ENCODE measurements at regions not wholly inside any gene's neighbourhood (a gene's known extent, or its start where the extent isn't known, plus 50 kb on each side); places are given as distances from the start of the nearest gene placed in this dataset.

DNA sequence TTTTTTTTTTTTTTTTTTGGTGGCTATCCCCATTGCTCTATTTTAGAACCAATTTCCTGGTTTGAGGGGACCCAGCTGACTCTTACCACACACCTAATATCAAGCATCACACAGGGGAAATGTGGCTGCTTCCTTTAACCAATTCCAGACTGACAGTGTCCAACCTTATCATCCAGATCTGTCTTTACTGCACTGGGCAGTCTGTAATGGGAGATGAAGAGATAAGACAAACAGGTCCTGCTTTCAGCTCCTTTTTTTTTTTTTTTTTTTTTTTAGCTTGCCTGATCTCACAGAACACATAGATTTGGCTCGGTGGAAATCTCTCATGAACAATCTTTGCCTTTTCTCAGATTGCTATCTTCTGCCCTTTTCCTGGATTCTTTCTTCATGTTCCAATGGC, 198.8 kb upstream of the TYRP1 start:
- H3K4me3 Mint-ChIP-seq, result no peak overlapping the region
- peaks cover 0 to 1% (median 0%) of the 10 kb centered on the region in 3 donors for H3K4me1 Mint-ChIP-seq
- no peak overlapping the region for H3K27ac Mint-ChIP-seq
- no peaks in the 10 kb centered on the region for H3K27me3 Mint-ChIP-seq
- H3K9me3 Mint-ChIP-seq, result peaks cover 0 to 8% (median 4%) of the 10 kb centered on the region in 3 donors
- H3K36me3 Mint-ChIP-seq, result peaks cover 1% of the 10 kb centered on the region

DNA sequence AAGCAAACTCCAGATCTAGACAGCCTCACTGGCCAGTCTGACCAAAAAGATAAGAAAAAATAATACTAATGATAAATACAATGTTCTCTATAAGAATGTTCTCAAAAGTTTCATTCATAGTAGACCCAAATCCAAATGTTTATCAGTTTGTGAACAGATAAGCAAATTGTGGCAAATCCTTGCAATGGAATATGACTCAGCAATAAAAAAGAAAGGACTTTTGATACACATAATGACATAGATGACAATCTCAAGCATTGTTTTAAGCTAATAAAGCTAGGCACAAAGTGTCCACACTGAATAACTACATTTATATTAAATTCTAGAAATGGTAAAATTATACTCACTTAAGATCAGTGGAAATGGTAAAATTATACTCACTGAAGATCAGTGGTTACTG, 195.4 kb upstream of the TYRP1 start:
- Mint-ChIP-seq H3K36me3 (no peaks in the 10 kb centered on the region), H3K27me3 (no peaks in the 10 kb centered on the region), H3K4me3 (no peak overlapping the region), H3K9me3 (peaks cover 0 to 4% (median 3%) of the 10 kb centered on the region in 3 donors), H3K4me1 (no peaks in the 10 kb centered on the region), H3K27ac (no peak overlapping the region)

DNA sequence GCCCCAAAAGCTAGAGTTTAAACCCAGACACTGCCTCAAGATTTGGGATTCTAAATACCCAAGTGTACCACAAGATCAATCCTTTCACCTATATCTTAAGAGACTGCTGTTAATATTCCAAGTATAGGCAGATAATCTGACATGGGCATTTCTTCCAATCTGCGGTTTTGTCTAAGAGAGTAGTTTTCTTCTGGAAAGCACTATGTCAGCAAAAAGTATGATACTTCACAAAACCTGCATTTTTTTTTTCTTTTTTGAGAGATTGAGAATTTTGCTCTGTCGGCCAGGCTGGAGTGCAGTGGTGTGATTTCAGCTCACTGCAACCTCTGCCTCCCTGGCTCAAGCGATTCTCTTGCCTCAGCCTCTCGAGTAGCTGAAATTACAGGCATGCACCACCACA, 190.7 kb upstream of the TYRP1 start:
- Mint-ChIP-seq H3K36me3 (no peaks in the 10 kb centered on the region), H3K4me3 (no peak overlapping the region), H3K27ac (no peak overlapping the region), H3K27me3 (no peaks in the 10 kb centered on the region), H3K9me3 (peaks cover 0 to 7% (median 4%) of the 10 kb centered on the region in 3 donors), H3K4me1 (no peaks in the 10 kb centered on the region)

DNA sequence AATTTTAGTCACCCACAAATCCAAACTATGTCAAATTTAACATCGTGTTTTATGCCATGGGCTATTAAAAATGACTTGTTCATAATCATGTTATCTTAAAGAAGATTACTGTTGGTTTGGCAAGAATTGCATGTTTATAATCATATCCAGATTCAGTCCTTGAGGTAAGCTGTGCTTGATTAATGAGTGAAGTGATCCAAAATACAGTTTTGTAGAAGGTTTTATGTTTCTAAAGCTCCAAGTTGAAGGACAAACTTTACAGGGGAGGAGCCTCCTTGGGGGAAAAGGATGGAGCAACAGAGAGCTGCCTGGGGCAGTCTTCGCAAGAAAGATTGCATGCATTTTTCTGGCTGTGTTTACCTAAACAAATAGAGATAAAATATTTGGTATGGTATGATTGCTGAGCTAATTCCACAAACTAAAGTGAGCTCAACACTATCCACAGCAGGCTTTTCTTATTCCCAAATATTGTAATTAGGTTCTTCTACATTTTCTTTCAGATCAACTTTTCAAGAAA, 189.5 kb upstream of the TYRP1 start:
- no peak overlapping the region for H3K27ac Mint-ChIP-seq

DNA sequence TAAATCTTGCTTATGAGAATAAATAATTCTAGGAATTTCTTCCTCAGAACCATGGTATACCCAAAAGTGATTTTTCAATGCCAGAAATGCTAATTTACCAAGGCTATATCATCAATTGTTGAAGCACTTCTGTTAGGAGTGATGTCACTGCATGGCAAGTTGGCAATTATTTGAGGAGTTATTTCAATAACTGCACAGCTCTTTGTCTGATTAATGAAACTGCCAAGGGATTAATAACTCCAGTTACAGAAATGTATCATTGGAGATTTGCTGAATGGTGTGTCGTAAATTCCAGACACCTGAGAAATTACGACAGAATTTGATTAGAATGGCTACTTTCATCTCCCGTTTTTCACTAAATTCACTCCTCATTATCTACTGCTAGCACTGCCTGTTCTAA, 182.6 kb upstream of the TYRP1 start:
- H3K9me3 Mint-ChIP-seq, result peaks cover 0 to 9% (median 2%) of the 10 kb centered on the region in 3 donors
- H3K36me3 Mint-ChIP-seq, result no peaks in the 10 kb centered on the region
- no peak overlapping the region for H3K27ac Mint-ChIP-seq
- H3K4me1 Mint-ChIP-seq, result no peaks in the 10 kb centered on the region
- H3K27me3 Mint-ChIP-seq, result no peaks in the 10 kb centered on the region
- no peak overlapping the region for H3K4me3 Mint-ChIP-seq

More for the DNA sequence above, 189.5 kb upstream of the TYRP1 start:
- no peaks in the 10 kb centered on the region for H3K4me1 Mint-ChIP-seq
- peaks cover 0 to 7% (median 2%) of the 10 kb centered on the region in 3 donors for H3K9me3 Mint-ChIP-seq
- no peak overlapping the region for H3K4me3 Mint-ChIP-seq
- H3K36me3 Mint-ChIP-seq, result no peaks in the 10 kb centered on the region
- H3K27me3 Mint-ChIP-seq, result no peaks in the 10 kb centered on the region

DNA sequence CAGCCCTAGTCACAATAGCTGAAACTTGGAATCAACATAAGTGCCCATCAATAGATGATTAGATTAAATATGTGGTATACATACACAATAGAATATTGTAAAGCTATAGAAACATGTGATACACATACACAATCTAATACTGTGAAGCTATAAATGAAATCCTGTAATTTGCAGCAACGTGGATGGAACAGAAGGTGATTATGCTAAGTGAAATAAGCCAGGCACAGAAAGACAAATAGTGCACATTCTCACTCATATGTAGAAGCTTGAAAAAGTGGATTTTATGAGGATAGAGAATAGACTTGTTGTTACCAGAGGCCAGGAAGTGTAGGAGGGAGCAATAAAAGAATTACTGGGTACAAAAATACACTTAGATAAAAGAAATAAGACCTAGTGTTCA, 181.5 kb upstream of the TYRP1 start:
- H3K27ac Mint-ChIP-seq, result no peak overlapping the region
- no peak overlapping the region for H3K4me3 Mint-ChIP-seq
- H3K36me3 Mint-ChIP-seq, result no peaks in the 10 kb centered on the region
- H3K27me3 Mint-ChIP-seq, result no peaks in the 10 kb centered on the region
- H3K4me1 Mint-ChIP-seq, result no peaks in the 10 kb centered on the region
- H3K9me3 Mint-ChIP-seq, result peaks cover 0 to 6% (median 0%) of the 10 kb centered on the region in 3 donors

DNA sequence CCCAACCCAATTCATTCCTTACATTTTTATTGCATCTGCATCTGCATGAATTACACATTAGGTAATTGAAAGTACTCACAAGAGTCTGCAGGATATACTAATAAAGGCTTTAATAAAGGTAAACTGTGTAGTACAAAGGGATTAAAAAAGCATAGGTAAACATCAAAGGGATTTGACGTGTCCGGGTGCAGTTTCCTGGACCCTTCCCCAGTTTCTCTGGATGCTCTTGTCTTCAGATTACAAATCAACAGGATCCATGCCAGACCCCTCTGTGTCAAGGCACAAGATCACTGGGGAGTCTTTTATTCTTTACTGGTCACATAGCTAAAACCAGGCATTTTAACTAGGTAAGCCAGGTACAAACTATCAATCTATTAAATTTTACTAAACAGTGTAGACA, 177.2 kb upstream of the TYRP1 start:
- Mint-ChIP-seq H3K9me3 (peaks cover 0 to 11% (median 2%) of the 10 kb centered on the region in 3 donors), H3K27ac (no peak overlapping the region), H3K4me1 (peaks cover 0 to 2% (median 0%) of the 10 kb centered on the region in 3 donors), H3K36me3 (peaks cover 2% of the 10 kb centered on the region), H3K4me3 (no peak overlapping the region), H3K27me3 (no peaks in the 10 kb centered on the region)

DNA sequence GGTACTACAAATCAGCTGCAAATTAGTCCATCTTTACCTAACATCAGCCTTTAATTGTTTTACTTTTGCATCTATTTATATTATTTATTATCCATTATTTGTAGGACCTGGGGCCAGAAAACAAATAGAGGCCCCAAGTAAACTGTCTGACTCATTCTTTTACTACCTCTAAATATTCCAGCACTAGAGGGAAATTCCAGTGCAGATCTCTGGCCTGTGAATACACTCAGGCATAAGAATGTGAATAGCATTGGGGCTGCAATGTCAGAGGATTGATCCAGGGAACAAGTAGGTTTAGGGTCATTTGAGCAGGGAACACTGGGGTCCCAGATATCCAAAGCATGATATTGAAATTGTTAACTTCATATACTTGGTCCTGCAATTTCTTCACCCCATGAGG, 176.6 kb upstream of the TYRP1 start:
- no peak overlapping the region for H3K4me3 Mint-ChIP-seq
- peaks cover 2% of the 10 kb centered on the region for H3K36me3 Mint-ChIP-seq
- no peaks in the 10 kb centered on the region for H3K27me3 Mint-ChIP-seq
- peaks cover 0 to 2% (median 0%) of the 10 kb centered on the region in 3 donors for H3K4me1 Mint-ChIP-seq
- no peak overlapping the region for H3K27ac Mint-ChIP-seq
- H3K9me3 Mint-ChIP-seq, result peaks cover 0 to 11% (median 2%) of the 10 kb centered on the region in 3 donors

DNA sequence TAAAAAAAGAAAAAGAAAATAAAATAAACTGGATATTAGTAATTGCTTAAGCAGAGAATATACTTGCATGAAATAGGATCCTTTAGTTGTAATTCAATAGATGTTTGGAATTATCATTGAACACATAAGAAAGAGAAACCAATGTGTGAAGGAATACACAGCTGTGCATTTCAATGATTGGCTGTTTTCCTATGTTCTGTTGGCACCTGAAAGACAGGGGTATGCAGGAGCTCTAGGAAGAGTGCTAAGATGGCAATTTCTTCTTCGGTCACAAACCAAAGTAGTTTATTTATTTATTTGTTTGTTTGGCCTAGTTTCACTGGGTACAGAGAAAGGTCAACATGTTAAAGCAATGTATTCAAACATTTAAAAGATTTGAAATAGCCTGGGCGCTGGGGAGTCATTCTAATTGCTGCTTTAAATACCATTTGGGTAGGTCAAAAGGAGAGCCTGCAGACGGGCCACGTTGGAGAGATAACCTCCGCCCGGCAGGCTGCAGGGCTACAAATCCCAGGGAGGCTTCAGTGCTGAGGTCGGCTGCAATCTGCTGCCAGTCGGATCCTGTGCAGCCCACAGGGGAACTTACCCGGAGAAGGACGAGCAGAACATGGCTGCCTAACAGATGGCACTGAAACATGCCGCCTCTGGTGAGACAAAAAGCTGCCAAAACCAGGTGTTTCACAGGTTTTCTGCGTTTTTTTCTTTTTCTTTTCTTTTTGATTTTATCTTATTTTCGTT, 154.2 kb upstream of the TYRP1 start:
- H3K36me3 Mint-ChIP-seq, result no peaks in the 10 kb centered on the region
- peaks cover 2 to 16% (median 2%) of the 10 kb centered on the region in 3 donors for H3K9me3 Mint-ChIP-seq
- no peaks in the 10 kb centered on the region for H3K27me3 Mint-ChIP-seq
- H3K4me3 Mint-ChIP-seq, result no peak overlapping the region
- H3K27ac Mint-ChIP-seq, result no peak overlapping the region
- no peaks in the 10 kb centered on the region for H3K4me1 Mint-ChIP-seq

DNA sequence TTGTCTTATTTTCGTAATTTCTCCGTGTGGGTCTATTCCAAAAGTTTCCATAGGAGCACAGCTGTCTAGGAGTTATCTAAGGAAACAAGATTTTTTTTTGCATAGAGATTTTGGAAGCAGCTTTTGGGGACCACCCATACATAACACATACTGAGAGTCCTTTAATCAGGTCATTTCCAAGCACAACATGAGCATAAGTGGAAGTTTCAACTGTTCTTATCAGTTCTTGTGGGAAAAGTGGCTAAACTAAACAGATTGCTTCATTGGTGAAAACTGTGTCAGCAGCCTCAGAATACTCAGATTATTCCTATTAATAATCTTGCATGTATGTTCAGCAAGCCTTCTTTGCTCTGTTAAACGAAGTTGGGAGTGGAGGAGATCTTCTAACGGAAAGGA, 153.6 kb upstream of the TYRP1 start:
- H3K36me3 Mint-ChIP-seq, result no peaks in the 10 kb centered on the region

DNA sequence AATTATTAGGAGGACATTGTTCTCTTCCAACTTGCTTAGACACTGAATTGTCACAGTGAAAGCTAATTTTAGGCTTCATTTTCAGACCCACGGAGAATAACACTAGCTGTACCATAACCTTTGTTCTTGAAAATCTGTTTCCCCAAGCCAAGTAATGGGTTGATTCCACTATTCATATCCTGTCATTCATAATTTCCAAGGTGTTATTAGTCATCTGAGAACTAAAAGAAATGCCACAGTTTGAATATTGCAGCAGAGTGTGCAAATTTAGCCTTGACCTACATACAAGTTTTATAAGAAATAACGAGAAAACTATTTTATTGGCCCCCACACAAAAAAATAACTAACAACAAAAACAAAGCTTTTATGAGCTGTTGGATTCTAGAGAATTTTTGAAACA, 148.5 kb upstream of the TYRP1 start:
- Mint-ChIP-seq H3K9me3 (peaks cover 2 to 7% (median 4%) of the 10 kb centered on the region in 3 donors), H3K27ac (no peak overlapping the region), H3K27me3 (no peaks in the 10 kb centered on the region), H3K36me3 (no peaks in the 10 kb centered on the region), H3K4me1 (no peaks in the 10 kb centered on the region), H3K4me3 (no peak overlapping the region)

More for the DNA sequence above, 153.6 kb upstream of the TYRP1 start:
- Mint-ChIP-seq H3K9me3 (peaks cover 2 to 18% (median 2%) of the 10 kb centered on the region in 3 donors), H3K27ac (no peak overlapping the region), H3K4me1 (no peaks in the 10 kb centered on the region), H3K4me3 (no peak overlapping the region), H3K27me3 (no peaks in the 10 kb centered on the region)

DNA sequence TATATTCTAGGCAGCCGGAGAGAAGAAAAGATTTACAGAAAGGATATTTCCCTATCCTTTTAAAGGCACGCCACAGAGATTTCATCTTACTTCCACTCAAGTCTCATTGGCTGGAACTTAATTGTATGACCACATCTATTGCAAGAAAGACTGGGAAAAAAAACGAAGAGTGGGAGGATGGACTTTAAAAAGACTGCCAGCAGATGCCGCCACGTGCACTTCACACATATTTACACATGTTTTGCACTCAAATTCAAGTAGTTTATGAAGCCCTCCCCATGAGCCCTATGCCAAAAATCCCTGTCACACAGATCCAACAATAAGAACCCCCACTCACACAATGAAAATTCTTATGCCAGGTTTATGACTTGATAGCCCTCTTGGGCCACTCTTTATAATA, 138.5 kb upstream of the TYRP1 start:
- Mint-ChIP-seq H3K27ac (no peak overlapping the region), H3K4me3 (no peak overlapping the region), H3K36me3 (no peaks in the 10 kb centered on the region), H3K27me3 (no peaks in the 10 kb centered on the region), H3K4me1 (no peaks in the 10 kb centered on the region), H3K9me3 (peaks cover 0 to 6% (median 0%) of the 10 kb centered on the region in 3 donors)

DNA sequence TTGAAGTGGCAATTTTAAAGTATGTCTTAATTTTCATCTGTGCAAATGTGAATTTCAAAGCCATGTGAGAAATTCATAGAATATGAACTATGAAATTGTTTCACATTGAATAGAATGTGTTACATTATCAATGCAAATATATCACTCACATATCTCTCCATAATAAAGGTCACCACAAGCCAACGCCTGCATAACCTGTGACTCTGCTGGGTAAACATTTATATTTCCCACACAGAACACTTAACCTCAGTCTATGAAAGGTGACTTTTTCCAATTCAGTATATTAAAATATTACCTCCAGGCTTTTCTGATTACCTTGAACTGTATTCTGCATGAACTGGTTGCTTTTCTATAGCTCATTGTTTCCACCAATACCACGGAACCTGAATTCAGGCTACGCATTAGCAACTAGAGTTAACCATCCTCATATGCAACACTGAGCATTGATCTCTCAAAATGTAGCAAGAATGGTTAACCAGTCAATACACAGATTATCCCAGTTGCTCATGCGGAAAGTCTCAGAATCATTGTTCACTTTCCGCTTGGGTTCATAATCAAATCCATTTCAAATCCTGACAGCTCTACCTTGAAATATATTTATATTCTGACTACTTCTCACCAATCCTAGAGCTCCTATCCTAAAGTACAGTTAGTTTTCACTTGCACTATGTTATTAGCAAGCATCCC, 126.6 kb upstream of the TYRP1 start:
- Mint-ChIP-seq H3K27ac (no peak overlapping the region), H3K36me3 (peaks cover 4% of the 10 kb centered on the region), H3K4me3 (no peak overlapping the region), H3K4me1 (no peaks in the 10 kb centered on the region), H3K9me3 (peaks cover 0 to 13% (median 5%) of the 10 kb centered on the region in 3 donors), H3K27me3 (no peaks in the 10 kb centered on the region)

DNA sequence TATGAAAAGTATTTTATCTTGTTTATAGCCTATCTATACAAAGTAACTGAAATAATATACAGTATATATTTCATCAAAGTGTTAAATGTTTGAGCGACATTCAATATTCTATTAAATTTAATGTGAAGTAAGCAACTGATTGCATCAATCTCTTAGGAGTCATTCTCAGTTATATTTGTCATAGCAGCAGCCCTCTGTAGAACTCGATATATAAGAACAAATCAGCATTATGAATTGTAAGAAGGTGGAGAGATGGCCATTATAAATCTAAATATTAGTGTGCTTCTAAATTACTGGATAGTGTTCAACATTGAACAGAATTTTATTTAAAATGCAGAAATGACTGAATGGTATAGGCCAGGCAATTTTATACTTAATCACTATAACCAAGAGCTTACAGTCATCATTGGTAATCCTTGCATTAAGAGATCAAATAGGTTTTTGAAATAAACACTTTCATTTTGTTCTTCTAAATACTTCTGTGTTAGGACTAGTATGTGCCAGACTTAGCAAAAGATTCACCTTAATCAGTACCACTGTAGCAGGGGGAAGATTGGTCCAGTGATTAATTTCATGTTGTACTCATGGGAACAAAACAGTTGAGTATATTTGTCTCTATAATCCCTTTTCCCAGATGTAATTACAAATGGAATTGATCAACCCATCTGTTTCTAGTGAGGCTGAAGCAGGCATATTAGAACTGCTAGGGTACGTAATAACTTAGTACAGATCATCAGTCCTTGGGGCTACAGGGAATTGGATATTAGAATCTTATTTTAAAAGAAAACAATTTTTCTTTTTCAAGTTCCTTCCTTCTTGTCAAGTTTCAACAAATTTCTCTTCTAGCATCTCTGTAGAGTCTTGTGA, 108.3 kb upstream of the TYRP1 start:
- Mint-ChIP-seq H3K9me3 (peaks cover 0 to 6% (median 2%) of the 10 kb centered on the region in 3 donors), H3K27ac (no peak overlapping the region), H3K36me3 (no peaks in the 10 kb centered on the region), H3K4me3 (no peak overlapping the region), H3K4me1 (no peaks in the 10 kb centered on the region), H3K27me3 (no peaks in the 10 kb centered on the region)

DNA sequence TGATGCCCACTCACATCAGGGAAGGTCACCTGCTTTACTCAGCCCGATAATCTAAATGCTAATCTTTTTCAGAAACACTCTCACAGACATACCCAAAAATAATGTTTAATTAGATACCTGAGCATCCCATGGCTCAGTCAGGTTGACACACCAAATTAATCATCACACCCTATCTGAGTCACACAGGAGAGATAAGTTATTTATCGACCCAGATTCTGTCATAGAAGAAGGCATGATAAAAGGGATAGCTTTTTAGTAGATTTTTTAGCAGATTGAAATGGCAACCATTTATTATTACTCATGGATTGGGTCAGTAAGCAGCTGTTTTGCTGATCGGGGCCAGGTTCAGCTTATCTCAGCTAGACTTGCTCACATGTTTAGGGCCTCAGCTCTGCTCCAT, 97.8 kb upstream of the TYRP1 start:
- Mint-ChIP-seq H3K36me3 (no peaks in the 10 kb centered on the region), H3K4me1 (no peaks in the 10 kb centered on the region), H3K9me3 (peaks cover 0 to 9% (median 7%) of the 10 kb centered on the region in 3 donors), H3K27ac (no peak overlapping the region), H3K27me3 (no peaks in the 10 kb centered on the region), H3K4me3 (no peak overlapping the region)
